ENCODE measurements at regions not wholly inside any gene's neighbourhood (a gene's known extent, or its start where the extent isn't known, plus 50 kb on each side); places are given as distances from the start of the nearest gene placed in this dataset.

GRCh38 chr5:44499381-44499780 is 110.2 kb upstream of the FGF10 start:
- TF ChIP-seq CTCF (IDR thresholded peaks at IDR 0.05; ENCODE audit: low read depth, low read length, poor library complexity, severe bottlenecking) (no peak), EZH2phosphoT487 (IDR thresholded peaks at IDR 0.05; ENCODE audit: borderline replicate concordance, low read length) (no peak)

Measured in DOHH2 (cell line).